Left ventricle myocardium inferior (tissue), 1 donor: ENCODE measurements at regions not wholly inside any gene's neighbourhood (a gene's known extent, or its start where the extent isn't known, plus 50 kb on each side); places are given as distances from the start of the nearest gene placed in this dataset.

Experiments
- DNase-seq: peaks from one replicate; pipeline ENCODE4 v3.0.0-alpha.2; 2020
- H3K27ac ChIP-seq: fragments of 200-600 bp; replicated peaks from 2 replicates; pipeline ENCODE4 v1.8.0; 2021
- H3K27me3 ChIP-seq: fragments of 200-600 bp; 2 replicates; pipeline ENCODE4 v1.8.0; 2021; ENCODE audit warnings: low read depth
- H3K36me3 ChIP-seq: fragments of 200-600 bp; 2 replicates; pipeline ENCODE4 v1.8.0; 2021
- H3K4me1 ChIP-seq: fragments of 200-600 bp; 2 replicates; pipeline ENCODE4 v1.8.0; 2021
- H3K4me3 ChIP-seq: fragments of 200-600 bp; 2 replicates; pipeline ENCODE4 v1.8.0; 2021; ENCODE audit warnings: mild to moderate bottlenecking, moderate library complexity
- H3K9me3 ChIP-seq: fragments of 200-600 bp; replicated peaks from 2 replicates; pipeline ENCODE4 v1.8.0; 2021
- intact Hi-C: fragments of 100-400 bp; cut with micrococcal nuclease; formaldehyde crosslinking; loops from one replicate; pipeline ENCODE4 v1.11.0; 2022
- TF ChIP-seq, protein P1 (sequence below): fragments of 200-600 bp; IDR thresholded peaks from 2 replicates; pipeline ENCODE4 v1.8.0; 2021; ENCODE audit warnings: antibody characterized with exemption, mild to moderate bottlenecking, borderline replicate concordance
- donor health status: DM: no; HTN: yes; CAD: no; lungs with severe emphysema.

DNA sequence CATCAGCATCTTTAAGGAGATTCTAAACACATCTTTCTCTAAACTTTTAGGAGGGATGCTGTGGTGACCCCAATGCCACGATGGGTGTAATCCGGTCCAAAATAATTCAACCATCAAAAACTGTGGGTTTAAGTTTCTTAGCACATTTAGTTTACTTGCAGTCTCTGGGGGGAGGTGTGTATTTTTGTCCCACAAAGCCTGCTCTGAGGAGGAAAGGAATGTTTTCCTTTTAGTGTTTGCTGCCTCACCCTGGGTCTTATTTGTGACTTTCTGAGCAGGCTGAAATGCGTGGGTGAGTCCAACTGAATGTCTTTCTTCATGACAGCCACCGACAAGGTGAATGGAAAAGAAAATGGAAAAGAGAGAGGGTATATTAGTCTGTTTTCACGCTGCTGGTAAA lies 1324.7 kb downstream of the AACS start:
- DNase-seq, result no peak
- TF ChIP-seq, protein P1, sequence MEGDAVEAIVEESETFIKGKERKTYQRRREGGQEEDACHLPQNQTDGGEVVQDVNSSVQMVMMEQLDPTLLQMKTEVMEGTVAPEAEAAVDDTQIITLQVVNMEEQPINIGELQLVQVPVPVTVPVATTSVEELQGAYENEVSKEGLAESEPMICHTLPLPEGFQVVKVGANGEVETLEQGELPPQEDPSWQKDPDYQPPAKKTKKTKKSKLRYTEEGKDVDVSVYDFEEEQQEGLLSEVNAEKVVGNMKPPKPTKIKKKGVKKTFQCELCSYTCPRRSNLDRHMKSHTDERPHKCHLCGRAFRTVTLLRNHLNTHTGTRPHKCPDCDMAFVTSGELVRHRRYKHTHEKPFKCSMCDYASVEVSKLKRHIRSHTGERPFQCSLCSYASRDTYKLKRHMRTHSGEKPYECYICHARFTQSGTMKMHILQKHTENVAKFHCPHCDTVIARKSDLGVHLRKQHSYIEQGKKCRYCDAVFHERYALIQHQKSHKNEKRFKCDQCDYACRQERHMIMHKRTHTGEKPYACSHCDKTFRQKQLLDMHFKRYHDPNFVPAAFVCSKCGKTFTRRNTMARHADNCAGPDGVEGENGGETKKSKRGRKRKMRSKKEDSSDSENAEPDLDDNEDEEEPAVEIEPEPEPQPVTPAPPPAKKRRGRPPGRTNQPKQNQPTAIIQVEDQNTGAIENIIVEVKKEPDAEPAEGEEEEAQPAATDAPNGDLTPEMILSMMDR, result no peak
- no peak overlapping the region for H3K27ac ChIP-seq
- no peaks in the 10 kb centered on the region for H3K9me3 ChIP-seq
- H3K4me3 ChIP-seq, result no peak overlapping the region
- no peaks in the 10 kb centered on the region for H3K36me3 ChIP-seq
- H3K4me1 ChIP-seq, result no peaks in the 10 kb centered on the region
- H3K27me3 ChIP-seq, result peaks cover 8% of the 10 kb centered on the region
- intact Hi-C loops, result no loop called here

DNA sequence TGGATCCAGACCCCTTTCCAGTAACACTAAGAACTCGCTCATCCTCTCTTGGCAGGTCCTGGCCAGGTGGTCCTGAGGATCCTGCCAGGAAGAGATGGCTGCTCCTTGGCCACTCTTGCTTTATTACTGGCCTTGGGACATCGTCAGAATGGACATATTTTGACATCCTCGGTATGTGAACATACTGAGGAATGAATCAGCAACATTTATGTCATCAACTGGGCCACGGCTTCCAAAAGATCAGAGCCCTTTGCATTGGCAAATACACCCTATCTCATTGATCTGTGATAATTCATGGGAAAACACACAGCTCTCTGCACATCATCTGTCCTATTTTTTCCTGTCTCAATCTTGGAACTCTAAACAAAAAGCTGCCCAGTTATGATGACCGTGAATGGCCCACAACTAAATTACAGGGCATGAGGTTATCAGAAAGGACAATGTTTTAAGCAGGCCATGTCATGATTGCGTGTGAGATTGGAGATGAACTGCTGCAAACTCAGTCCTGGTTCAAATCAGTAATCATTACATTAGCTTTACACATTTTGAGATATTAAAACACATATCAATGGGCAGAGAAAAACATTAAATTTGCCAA lies 1325.8 kb downstream of the AACS start:
- Histone ChIP-seq H3K4me1 (no peaks in the 10 kb centered on the region), H3K27ac (no peak overlapping the region), H3K36me3 (no peaks in the 10 kb centered on the region), H3K9me3 (no peaks in the 10 kb centered on the region), H3K27me3 (peaks cover 5% of the 10 kb centered on the region), H3K4me3 (no peak overlapping the region)
- TF ChIP-seq, protein P1, result no peak
- intact Hi-C loops, result no loop called here
- DNase-seq, result no peak

DNA sequence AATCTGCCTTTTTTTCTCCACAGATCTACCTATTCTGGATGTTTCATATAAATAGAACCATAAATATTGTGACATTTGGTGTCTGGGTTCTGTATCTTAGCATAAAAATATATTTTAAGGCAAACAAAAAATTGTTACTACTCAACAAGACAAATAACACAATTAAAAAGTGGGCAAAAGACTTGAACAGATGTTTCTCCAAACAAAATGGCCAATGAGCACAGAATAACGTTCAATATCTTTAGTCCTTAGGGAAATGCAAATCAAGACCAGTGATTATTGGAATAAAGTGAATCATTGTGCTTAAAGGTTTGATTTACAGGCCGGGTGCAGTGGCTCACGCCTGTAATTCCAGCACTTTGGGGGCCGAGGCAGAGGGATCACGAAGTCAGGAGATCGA lies 1331.3 kb downstream of the AACS start:
- intact Hi-C loops, result no loop called here

DNA sequence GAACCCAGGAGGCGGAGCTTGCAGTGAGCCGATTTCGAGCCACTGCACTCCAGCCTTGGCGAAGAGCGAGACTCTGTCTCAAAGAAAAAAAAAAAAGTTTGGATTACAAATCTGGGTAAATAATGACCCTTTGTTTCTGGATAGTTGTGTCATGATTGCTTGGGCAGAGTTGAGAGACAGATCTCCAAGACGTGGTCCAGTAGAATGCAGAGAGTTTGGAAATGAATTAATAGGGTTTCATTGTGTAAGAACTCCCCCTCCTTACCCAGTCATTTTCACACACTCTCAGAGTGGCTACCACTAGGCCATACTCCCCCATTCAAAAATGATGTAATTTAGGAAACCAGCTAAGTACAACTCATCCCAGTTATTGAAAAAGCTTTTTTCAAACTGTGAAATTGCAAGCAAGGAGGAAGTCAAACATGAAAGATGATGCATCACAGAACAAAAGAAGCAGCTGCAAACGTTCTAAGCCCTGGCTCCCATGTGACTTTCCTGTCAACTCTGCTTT lies 1331.9 kb downstream of the AACS start:
- H3K9me3 ChIP-seq, result peaks cover 13% of the 10 kb centered on the region
- H3K4me3 ChIP-seq, result no peak overlapping the region
- TF ChIP-seq, protein P1, result no peak
- no peaks in the 10 kb centered on the region for H3K27me3 ChIP-seq
- intact Hi-C loops, result no loop called here
- H3K36me3 ChIP-seq, result no peaks in the 10 kb centered on the region
- H3K27ac ChIP-seq, result no peak overlapping the region
- H3K4me1 ChIP-seq, result no peaks in the 10 kb centered on the region
- no peak for DNase-seq

More for the DNA sequence above, 1331.3 kb downstream of the AACS start:
- Histone ChIP-seq H3K27me3 (no peaks in the 10 kb centered on the region), H3K4me1 (no peaks in the 10 kb centered on the region), H3K9me3 (peaks cover 13% of the 10 kb centered on the region), H3K36me3 (no peaks in the 10 kb centered on the region), H3K27ac (no peak overlapping the region), H3K4me3 (no peak overlapping the region)
- DNase-seq, result no peak
- TF ChIP-seq, protein P1, result no peak

DNA sequence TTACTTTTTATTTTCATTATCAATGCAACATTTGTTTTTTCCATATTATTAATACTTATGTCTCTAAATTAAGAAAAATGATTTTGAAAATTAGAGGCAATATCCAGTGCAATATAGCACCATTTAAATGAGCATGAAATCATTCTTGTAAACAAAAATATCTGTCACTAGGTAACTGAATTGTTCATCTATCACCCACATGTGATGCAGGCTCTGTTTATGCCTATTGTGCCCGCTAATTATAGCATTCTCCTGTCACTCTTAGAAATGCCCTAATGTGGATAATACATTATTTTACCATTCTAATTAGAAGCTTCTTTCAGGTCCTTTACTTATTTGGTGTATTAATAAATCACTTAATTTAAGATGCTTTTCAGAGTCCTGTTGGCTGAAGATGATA lies 1332.4 kb downstream of the AACS start:
- no peaks in the 10 kb centered on the region for H3K4me1 ChIP-seq
- no peaks in the 10 kb centered on the region for H3K36me3 ChIP-seq
- peaks cover 13% of the 10 kb centered on the region for H3K9me3 ChIP-seq
- no peaks in the 10 kb centered on the region for H3K27me3 ChIP-seq
- TF ChIP-seq, protein P1, result no peak
- H3K4me3 ChIP-seq, result no peak overlapping the region
- intact Hi-C loops, result no loop called here
- DNase-seq, result no peak
- H3K27ac ChIP-seq, result no peak overlapping the region
